ENCODE measurements at regions not wholly inside any gene's neighbourhood (a gene's known extent, or its start where the extent isn't known, plus 50 kb on each side); places are given as distances from the start of the nearest gene placed in this dataset.
"Not testable (repeated sequence)": the region's sequence is repeated elsewhere in the genome, so short reads cannot be mapped to it uniquely, and the experiment has no call there.

GRCh38 chr7:68166525-68166924, 1169.9 kb downstream of the TYW1 start:
- no peaks in the 10 kb centered on the region for H3K4me1 Mint-ChIP-seq
- no peak for ATAC-seq

GRCh38 chr7:68173513-68173912, 1176.9 kb downstream of the TYW1 start:
- Mint-ChIP-seq H3K27me3 (no peaks in the 10 kb centered on the region), H3K4me3 (no peak overlapping the region), H3K4me1 (no peaks in the 10 kb centered on the region), H3K9me3 (peaks cover 0 to 5% of the 10 kb centered on the region in 2 donors), H3K27ac (no peak overlapping the region)
- no peak for ATAC-seq
- DNase-seq: no peak

More at GRCh38 chr7:68166525-68166924, 1169.9 kb downstream of the TYW1 start:
- H3K4me3 Mint-ChIP-seq: no peak overlapping the region
- no peaks in the 10 kb centered on the region for H3K27me3 Mint-ChIP-seq
- peaks cover 0 to 15% of the 10 kb centered on the region in 2 donors for H3K9me3 Mint-ChIP-seq
- DNase-seq: no peak
- H3K27ac Mint-ChIP-seq: no peak overlapping the region

- H3K27me3 Mint-ChIP-seq: no peaks in the 10 kb centered on the region
- no peaks in the 10 kb centered on the region for H3K4me1 Mint-ChIP-seq
- H3K9me3 Mint-ChIP-seq: peaks cover 6 to 15% of the 10 kb centered on the region in 2 donors
- ATAC-seq: no peak
- DNase-seq: peak in 1 of 2 donors; percentile 9
- no peak overlapping the region for H3K4me3 Mint-ChIP-seq
- no peak overlapping the region for H3K27ac Mint-ChIP-seq
Measured at GRCh38 chr7:68176974-68177373, 1180.3 kb downstream of the TYW1 start.

- no peaks in the 10 kb centered on the region for H3K27me3 Mint-ChIP-seq
- H3K4me3 Mint-ChIP-seq: no peak overlapping the region
- peaks cover 10 to 25% of the 10 kb centered on the region in 2 donors for H3K9me3 Mint-ChIP-seq
- H3K4me1 Mint-ChIP-seq: no peaks in the 10 kb centered on the region
- no peak overlapping the region for H3K27ac Mint-ChIP-seq
- no peak for DNase-seq
- ATAC-seq: no peak
Measured at GRCh38 chr7:68180761-68181160, 1184.1 kb downstream of the TYW1 start.

GRCh38 chr7:68183176-68183575, 1186.5 kb downstream of the TYW1 start:
- DNase-seq (no peak), ATAC-seq (no peak)
- H3K9me3 Mint-ChIP-seq: peaks cover 16 to 39% of the 10 kb centered on the region in 2 donors
- H3K27ac Mint-ChIP-seq: no peak overlapping the region
- no peak overlapping the region for H3K4me3 Mint-ChIP-seq
- no peaks in the 10 kb centered on the region for H3K4me1 Mint-ChIP-seq
- H3K27me3 Mint-ChIP-seq: no peaks in the 10 kb centered on the region

- DNase-seq: no peak
- ATAC-seq: no peak
- Mint-ChIP-seq H3K27ac (no peak overlapping the region), H3K4me3 (no peak overlapping the region), H3K27me3 (no peaks in the 10 kb centered on the region), H3K9me3 (peaks cover 11 to 26% of the 10 kb centered on the region in 2 donors), H3K4me1 (no peaks in the 10 kb centered on the region)
Measured at GRCh38 chr7:68185631-68186456, 1189.2 kb downstream of the TYW1 start.

GRCh38 chr7:68187532-68187931, 1190.9 kb downstream of the TYW1 start:
- no peak for DNase-seq
- Mint-ChIP-seq H3K27ac (no peak overlapping the region), H3K4me3 (no peak overlapping the region), H3K9me3 (peaks cover 15 to 31% of the 10 kb centered on the region in 2 donors), H3K4me1 (no peaks in the 10 kb centered on the region), H3K27me3 (no peaks in the 10 kb centered on the region)
- ATAC-seq: no peak

- Mint-ChIP-seq H3K4me3 (no peak overlapping the region), H3K4me1 (no peaks in the 10 kb centered on the region), H3K27me3 (no peaks in the 10 kb centered on the region), H3K9me3 (peaks cover 17 to 28% of the 10 kb centered on the region in 2 donors), H3K27ac (no peak overlapping the region)
- no peak for ATAC-seq
- no peak for DNase-seq
Measured at GRCh38 chr7:68192941-68193340, 1196.3 kb downstream of the TYW1 start.

GRCh38 chr7:68195642-68196041, 1199.0 kb downstream of the TYW1 start:
- not testable (repeated sequence) for H3K27me3 Mint-ChIP-seq, ATAC-seq, H3K4me3 Mint-ChIP-seq, H3K4me1 Mint-ChIP-seq, DNase-seq
- Mint-ChIP-seq H3K27ac (peak overlapping the region in 1 of 2 donors; percentile 48), H3K9me3 (peaks cover 28 to 35% of the 10 kb centered on the region in 2 donors)

GRCh38 chr7:68200051-68200670, 1203.5 kb downstream of the TYW1 start:
- DNase-seq: no peak
- H3K27me3 Mint-ChIP-seq: no peaks in the 10 kb centered on the region
- H3K4me3 Mint-ChIP-seq: no peak overlapping the region
- H3K9me3 Mint-ChIP-seq: peaks cover 24 to 47% of the 10 kb centered on the region in 2 donors
- no peak overlapping the region for H3K27ac Mint-ChIP-seq
- no peak for ATAC-seq
- H3K4me1 Mint-ChIP-seq: no peaks in the 10 kb centered on the region

GRCh38 chr7:68203251-68203650, 1206.6 kb downstream of the TYW1 start:
- Mint-ChIP-seq H3K27me3 (no peaks in the 10 kb centered on the region), H3K4me3 (no peak overlapping the region), H3K9me3 (peaks cover 21 to 46% of the 10 kb centered on the region in 2 donors), H3K27ac (no peak overlapping the region), H3K4me1 (no peaks in the 10 kb centered on the region)
- DNase-seq: no peak
- no peak for ATAC-seq

GRCh38 chr7:68205826-68206225, 1209.2 kb downstream of the TYW1 start:
- no peaks in the 10 kb centered on the region for H3K27me3 Mint-ChIP-seq
- no peak overlapping the region for H3K27ac Mint-ChIP-seq
- DNase-seq: no peak
- no peak overlapping the region for H3K4me3 Mint-ChIP-seq
- peaks cover 14 to 44% of the 10 kb centered on the region in 2 donors for H3K9me3 Mint-ChIP-seq
- H3K4me1 Mint-ChIP-seq: no peaks in the 10 kb centered on the region
- ATAC-seq: no peak

- peaks cover 19 to 34% of the 10 kb centered on the region in 2 donors for H3K9me3 Mint-ChIP-seq
- H3K27ac Mint-ChIP-seq: no peak overlapping the region
- ATAC-seq: no peak
- H3K4me3 Mint-ChIP-seq: no peak overlapping the region
- no peaks in the 10 kb centered on the region for H3K4me1 Mint-ChIP-seq
- H3K27me3 Mint-ChIP-seq: no peaks in the 10 kb centered on the region
- no peak for DNase-seq
Measured at GRCh38 chr7:68206946-68207485, 1210.4 kb downstream of the TYW1 start.

- H3K4me3 Mint-ChIP-seq: no peak overlapping the region
- no peak overlapping the region for H3K27ac Mint-ChIP-seq
- DNase-seq: no peak
- peaks cover 19 to 28% of the 10 kb centered on the region in 2 donors for H3K9me3 Mint-ChIP-seq
- H3K27me3 Mint-ChIP-seq: no peaks in the 10 kb centered on the region
- ATAC-seq: no peak
- H3K4me1 Mint-ChIP-seq: no peaks in the 10 kb centered on the region
Measured at GRCh38 chr7:68207676-68208075, 1211.0 kb downstream of the TYW1 start.

- no peak overlapping the region for H3K4me3 Mint-ChIP-seq
- no peaks in the 10 kb centered on the region for H3K27me3 Mint-ChIP-seq
- H3K9me3 Mint-ChIP-seq: peaks cover 19 to 28% of the 10 kb centered on the region in 2 donors
- DNase-seq (no peak), ATAC-seq (no peak)
- H3K27ac Mint-ChIP-seq: no peak overlapping the region
- no peaks in the 10 kb centered on the region for H3K4me1 Mint-ChIP-seq
Measured at GRCh38 chr7:68209486-68209885, 1212.9 kb downstream of the TYW1 start.

- peaks cover 10 to 18% of the 10 kb centered on the region in 2 donors for H3K9me3 Mint-ChIP-seq
- no peak overlapping the region for H3K4me3 Mint-ChIP-seq
- DNase-seq (no peak), ATAC-seq (no peak)
- H3K4me1 Mint-ChIP-seq: no peaks in the 10 kb centered on the region
- H3K27ac Mint-ChIP-seq: no peak overlapping the region
- no peaks in the 10 kb centered on the region for H3K27me3 Mint-ChIP-seq
Measured at GRCh38 chr7:68213838-68214237, 1217.2 kb downstream of the TYW1 start.

Measured in stimulated activated naive CD8-positive, alpha-beta T cell treated with anti-CD3 and anti-CD28 coated beads, Interleukin-15, amount 100 ng/mL, for 72 hours (primary cell).